HEK293 (cell line): ENCODE measurements at regions not wholly inside any gene's neighbourhood (a gene's known extent, or its start where the extent isn't known, plus 50 kb on each side); places are given as distances from the start of the nearest gene placed in this dataset.

ENCODE experiments used
- IKZF3 ChIP-seq: fragments of 450-650 bp; IDR thresholded peaks from 2 replicates; pipeline ENCODE4 v1.5.0; 2018; ENCODE audit warnings: missing biosample characterization, mild to moderate bottlenecking, missing genetic modification characterization, moderate library complexity
- RBAK ChIP-seq: fragments of 450-650 bp; formaldehyde crosslinking; IDR thresholded peaks from 2 replicates; pipeline ENCODE4 v1.5.1; 2016; ENCODE audit warnings: missing biosample characterization, missing genetic modification characterization
- REPIN1 ChIP-seq: fragments of 450-650 bp; formaldehyde crosslinking; IDR thresholded peaks from 2 replicates; pipeline ENCODE4 v1.5.1; 2017; ENCODE audit warnings: missing biosample characterization, missing genetic modification characterization, low read depth
- YY1 ChIP-seq: fragments of 450-650 bp; formaldehyde crosslinking; IDR thresholded peaks from 2 replicates; pipeline ENCODE4 v1.5.1; 2018; ENCODE audit warnings: missing biosample characterization, missing genetic modification characterization
- ZBTB10 ChIP-seq: fragments of 450-650 bp; formaldehyde crosslinking; IDR thresholded peaks from 2 replicates; pipeline ENCODE4 v1.5.1; 2016; ENCODE audit warnings: missing biosample characterization, missing genetic modification characterization
- ZNF133 ChIP-seq: fragments of 450-650 bp; formaldehyde crosslinking; IDR thresholded peaks from 2 replicates; pipeline ENCODE4 v1.5.1; 2016; ENCODE audit warnings: missing biosample characterization, missing genetic modification characterization
- ZNF26 ChIP-seq: fragments of 450-650 bp; formaldehyde crosslinking; IDR thresholded peaks from 2 replicates; pipeline ENCODE4 v1.5.1; 2016; ENCODE audit warnings: missing biosample characterization, missing genetic modification characterization
- ZNF350 ChIP-seq: fragments of 450-650 bp; formaldehyde crosslinking; IDR thresholded peaks from 2 replicates; pipeline ENCODE4 v1.5.0; 2017; ENCODE audit warnings: missing biosample characterization, mild to moderate bottlenecking, missing genetic modification characterization
- ZNF639 ChIP-seq: fragments of 450-650 bp; formaldehyde crosslinking; IDR thresholded peaks from 2 replicates; pipeline ENCODE4 v1.5.1; 2016; ENCODE audit warnings: missing biosample characterization, missing genetic modification characterization
- ZNF660 ChIP-seq: fragments of 450-650 bp; IDR thresholded peaks from 2 replicates; pipeline ENCODE4 v1.5.1; 2018; ENCODE audit warnings: missing biosample characterization, mild to moderate bottlenecking, missing genetic modification characterization
- ZSCAN30 ChIP-seq: fragments of 450-650 bp; IDR thresholded peaks from 2 replicates; pipeline ENCODE4 v1.5.1; 2018; ENCODE audit warnings: missing biosample characterization, mild to moderate bottlenecking, missing genetic modification characterization, moderate library complexity
- TF ChIP-seq, protein P1 (sequence below): fragments of 450-650 bp; formaldehyde crosslinking; IDR thresholded peaks from 2 replicates; pipeline ENCODE4 v1.5.1; 2016; ENCODE audit warnings: missing biosample characterization, missing genetic modification characterization
- TF ChIP-seq, protein P2 (sequence below): fragments of 450-650 bp; formaldehyde crosslinking; IDR thresholded peaks from 2 replicates; pipeline ENCODE4 v1.5.1; 2016; ENCODE audit warnings: missing biosample characterization, missing genetic modification characterization

- TF ChIP-seq, protein P1, sequence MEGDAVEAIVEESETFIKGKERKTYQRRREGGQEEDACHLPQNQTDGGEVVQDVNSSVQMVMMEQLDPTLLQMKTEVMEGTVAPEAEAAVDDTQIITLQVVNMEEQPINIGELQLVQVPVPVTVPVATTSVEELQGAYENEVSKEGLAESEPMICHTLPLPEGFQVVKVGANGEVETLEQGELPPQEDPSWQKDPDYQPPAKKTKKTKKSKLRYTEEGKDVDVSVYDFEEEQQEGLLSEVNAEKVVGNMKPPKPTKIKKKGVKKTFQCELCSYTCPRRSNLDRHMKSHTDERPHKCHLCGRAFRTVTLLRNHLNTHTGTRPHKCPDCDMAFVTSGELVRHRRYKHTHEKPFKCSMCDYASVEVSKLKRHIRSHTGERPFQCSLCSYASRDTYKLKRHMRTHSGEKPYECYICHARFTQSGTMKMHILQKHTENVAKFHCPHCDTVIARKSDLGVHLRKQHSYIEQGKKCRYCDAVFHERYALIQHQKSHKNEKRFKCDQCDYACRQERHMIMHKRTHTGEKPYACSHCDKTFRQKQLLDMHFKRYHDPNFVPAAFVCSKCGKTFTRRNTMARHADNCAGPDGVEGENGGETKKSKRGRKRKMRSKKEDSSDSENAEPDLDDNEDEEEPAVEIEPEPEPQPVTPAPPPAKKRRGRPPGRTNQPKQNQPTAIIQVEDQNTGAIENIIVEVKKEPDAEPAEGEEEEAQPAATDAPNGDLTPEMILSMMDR, result no peak
- TF ChIP-seq ZNF133 (tag by site-specific recombination) (no peak), ZSCAN30 (tag by site-specific recombination) (no peak), ZNF639 (tag by site-specific recombination) (no peak), YY1 (tag by site-specific recombination) (no peak), ZNF26 (tag by site-specific recombination) (no peak), ZNF350 (tag by site-specific recombination) (no peak), RBAK (tag by site-specific recombination) (no peak), IKZF3 (tag by site-specific recombination) (no peak), ZBTB10 (tag by site-specific recombination) (no peak), REPIN1 (tag by site-specific recombination) (no peak), ZNF660 (tag by site-specific recombination) (no peak)
- TF ChIP-seq, protein P2, sequence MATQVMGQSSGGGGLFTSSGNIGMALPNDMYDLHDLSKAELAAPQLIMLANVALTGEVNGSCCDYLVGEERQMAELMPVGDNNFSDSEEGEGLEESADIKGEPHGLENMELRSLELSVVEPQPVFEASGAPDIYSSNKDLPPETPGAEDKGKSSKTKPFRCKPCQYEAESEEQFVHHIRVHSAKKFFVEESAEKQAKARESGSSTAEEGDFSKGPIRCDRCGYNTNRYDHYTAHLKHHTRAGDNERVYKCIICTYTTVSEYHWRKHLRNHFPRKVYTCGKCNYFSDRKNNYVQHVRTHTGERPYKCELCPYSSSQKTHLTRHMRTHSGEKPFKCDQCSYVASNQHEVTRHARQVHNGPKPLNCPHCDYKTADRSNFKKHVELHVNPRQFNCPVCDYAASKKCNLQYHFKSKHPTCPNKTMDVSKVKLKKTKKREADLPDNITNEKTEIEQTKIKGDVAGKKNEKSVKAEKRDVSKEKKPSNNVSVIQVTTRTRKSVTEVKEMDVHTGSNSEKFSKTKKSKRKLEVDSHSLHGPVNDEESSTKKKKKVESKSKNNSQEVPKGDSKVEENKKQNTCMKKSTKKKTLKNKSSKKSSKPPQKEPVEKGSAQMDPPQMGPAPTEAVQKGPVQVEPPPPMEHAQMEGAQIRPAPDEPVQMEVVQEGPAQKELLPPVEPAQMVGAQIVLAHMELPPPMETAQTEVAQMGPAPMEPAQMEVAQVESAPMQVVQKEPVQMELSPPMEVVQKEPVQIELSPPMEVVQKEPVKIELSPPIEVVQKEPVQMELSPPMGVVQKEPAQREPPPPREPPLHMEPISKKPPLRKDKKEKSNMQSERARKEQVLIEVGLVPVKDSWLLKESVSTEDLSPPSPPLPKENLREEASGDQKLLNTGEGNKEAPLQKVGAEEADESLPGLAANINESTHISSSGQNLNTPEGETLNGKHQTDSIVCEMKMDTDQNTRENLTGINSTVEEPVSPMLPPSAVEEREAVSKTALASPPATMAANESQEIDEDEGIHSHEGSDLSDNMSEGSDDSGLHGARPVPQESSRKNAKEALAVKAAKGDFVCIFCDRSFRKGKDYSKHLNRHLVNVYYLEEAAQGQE (tag by site-specific recombination), result no peak
Observed at GRCh38 chr10:20647756-20648155, 249.4 kb downstream of the NEBL start.
